GM19023 (cell line): ENCODE measurements at regions not wholly inside any gene's neighbourhood (a gene's known extent, or its start where the extent isn't known, plus 50 kb on each side); places are given as distances from the start of the nearest gene placed in this dataset.

Experiments
- ATAC-seq: cut with Tn5 transposase; IDR thresholded peaks from one replicate; pipeline ENCODE4 v1.9.1; 2021; ENCODE audit warnings: mild to moderate bottlenecking, moderate library complexity; ENCODE audit not compliant: unreplicated experiment

GRCh38 chr7:55641273-55641691 is 69.0 kb upstream of the VOPP1 start:
- ATAC-seq: peak; percentile 93

GRCh38 chr7:55639640-55640039 is 67.3 kb upstream of the VOPP1 start:
- ATAC-seq: no peak

GRCh38 chr7:55629051-55629677 is 56.9 kb upstream of the VOPP1 start:
- ATAC-seq: no peak

GRCh38 chr7:55624813-55625212 is 52.5 kb upstream of the VOPP1 start:
- no peak for ATAC-seq

- no peak for ATAC-seq
Observed at GRCh38 chr7:55623617-55624016, 51.3 kb upstream of the VOPP1 start.

- ATAC-seq: no peak
Observed at GRCh38 chr7:55622241-55622640, 49.9 kb upstream of the VOPP1 start.
